ENCODE measurements at regions not wholly inside any gene's neighbourhood (a gene's known extent, or its start where the extent isn't known, plus 50 kb on each side); places are given as distances from the start of the nearest gene placed in this dataset.

- intact Hi-C loops (cut with micrococcal nuclease; ENCODE audit: unreplicated experiment) (no loop called here), in situ Hi-C loops (cut with HindIII; ENCODE audit: extremely low pct_ligation_motif_present, low pct_unique_long_range_greater_than_20kb) (no loop called here)
- Histone ChIP-seq H3K79me2 (ENCODE audit: insufficient read depth, low read length) (no peaks in the 10 kb centered on the region), H3K27me3 (ENCODE audit: control insufficient read depth in 1 of 2, insufficient read depth in 2 of 2, low read length in 2 of 2) (no peaks in the 10 kb centered on the region), H3K9ac (ENCODE audit: insufficient read depth, low read depth, low read length) (no peak overlapping the region), H3K4me1 (ENCODE audit: insufficient read depth, low read length) (no peaks in the 10 kb centered on the region), H3K4me2 (ENCODE audit: low read depth, low read length) (no peak overlapping the region), H3K36me3 (replicated peaks in 1 of 2; ENCODE audit: control insufficient read depth in 1 of 2, insufficient read depth in 2 of 2, low read length in 2 of 2) (no peaks in the 10 kb centered on the region), H3K9me3 (ENCODE audit: low read length) (no peaks in the 10 kb centered on the region), H3K27ac (ENCODE audit: extremely low read length, insufficient read depth, low read length) (no peak overlapping the region), H4K20me1 (ENCODE audit: insufficient read depth, low read length) (no peaks in the 10 kb centered on the region), H2AFZ (ENCODE audit: low read length) (no peak overlapping the region), H3K4me3 (replicated peaks in 1 of 3; ENCODE audit: insufficient read depth in 1 of 3, low read depth in 2 of 3, low read length in 3 of 3) (no peak overlapping the region)
- ATAC-seq (no peak), FAIRE-seq (no peak), DNase-seq (ENCODE audit: low spot score) (no peak)
- 5% methylated on average over 3 of the region's 3 CpGs for WGBS (ENCODE audit: low lambda C conversion rate)
- no peak for TF ChIP-seq CBX2 (IDR thresholded peaks at IDR 0.05; ENCODE audit: low read depth, low read length)
- no peak for TF ChIP-seq CBX2 (CRISPR knock-in tag; IDR thresholded peaks at IDR 0.05; ENCODE audit: low read depth)
- no peak for TF ChIP-seq DDIT3 (CRISPR knock-in tag; IDR thresholded peaks at IDR 0.05)
- TF ChIP-seq ZNF678 (CRISPR knock-in tag; IDR thresholded peaks at IDR 0.05): no peak
- no peak for TF ChIP-seq KLF15 (CRISPR knock-in tag; IDR thresholded peaks at IDR 0.05; ENCODE audit: borderline replicate concordance)
- no peak for TF ChIP-seq ZNF558 (CRISPR knock-in tag; IDR thresholded peaks at IDR 0.05; ENCODE audit: borderline replicate concordance)
- no peak for TF ChIP-seq ZNF282 (IDR thresholded peaks at IDR 0.05; ENCODE audit: partially characterized antibody)
- no peak for TF ChIP-seq MED8 (CRISPR knock-in tag; IDR thresholded peaks at IDR 0.05; ENCODE audit: insufficient replicate concordance)
- TF ChIP-seq TAF1 (CRISPR knock-in tag; IDR thresholded peaks at IDR 0.05): no peak
- no peak for TF ChIP-seq ZUFSP (CRISPR knock-in tag; IDR thresholded peaks at IDR 0.05; ENCODE audit: borderline replicate concordance)
- no peak for TF ChIP-seq THAP9 (CRISPR knock-in tag; IDR thresholded peaks at IDR 0.05; ENCODE audit: borderline replicate concordance)
- TF ChIP-seq RFXAP (CRISPR knock-in tag; IDR thresholded peaks at IDR 0.05; ENCODE audit: borderline replicate concordance): no peak
- no peak for TF ChIP-seq SP5 (CRISPR knock-in tag; IDR thresholded peaks at IDR 0.05; ENCODE audit: borderline replicate concordance, low read depth)
- no TSS peak for BruUV-seq (replicated peaks)
- POLR2A ChIA-PET: no interaction called here
- CTCF ChIA-PET (ENCODE audit: low intra/inter-chr PET ratio, low total read pairs): no interaction called here
Measured at GRCh38 chr18:70553936-70554260, 265.1 kb downstream of the SOCS6 start.

All from HepG2 (cell line).